NCI-H446 (cell line): ENCODE measurements at regions not wholly inside any gene's neighbourhood (a gene's known extent, or its start where the extent isn't known, plus 50 kb on each side); places are given as distances from the start of the nearest gene placed in this dataset.
A peak's percentile ranks its signal among the peaks of the same experiment; 100 is the strongest.

ENCODE experiments used
- DNase-seq, 2 experiments: peaks; one replicate each; lab custom pipeline; 2025; lab: John Stamatoyannopoulos, UW

- DNase-seq, result no peak
Measured at GRCh38 chr9:1267141-1267570, 217.0 kb downstream of the DMRT2 start.

- DNase-seq, result peak; percentile 6 to 45
Measured at GRCh38 chr9:1267581-1267980, 217.4 kb downstream of the DMRT2 start.

DNA sequence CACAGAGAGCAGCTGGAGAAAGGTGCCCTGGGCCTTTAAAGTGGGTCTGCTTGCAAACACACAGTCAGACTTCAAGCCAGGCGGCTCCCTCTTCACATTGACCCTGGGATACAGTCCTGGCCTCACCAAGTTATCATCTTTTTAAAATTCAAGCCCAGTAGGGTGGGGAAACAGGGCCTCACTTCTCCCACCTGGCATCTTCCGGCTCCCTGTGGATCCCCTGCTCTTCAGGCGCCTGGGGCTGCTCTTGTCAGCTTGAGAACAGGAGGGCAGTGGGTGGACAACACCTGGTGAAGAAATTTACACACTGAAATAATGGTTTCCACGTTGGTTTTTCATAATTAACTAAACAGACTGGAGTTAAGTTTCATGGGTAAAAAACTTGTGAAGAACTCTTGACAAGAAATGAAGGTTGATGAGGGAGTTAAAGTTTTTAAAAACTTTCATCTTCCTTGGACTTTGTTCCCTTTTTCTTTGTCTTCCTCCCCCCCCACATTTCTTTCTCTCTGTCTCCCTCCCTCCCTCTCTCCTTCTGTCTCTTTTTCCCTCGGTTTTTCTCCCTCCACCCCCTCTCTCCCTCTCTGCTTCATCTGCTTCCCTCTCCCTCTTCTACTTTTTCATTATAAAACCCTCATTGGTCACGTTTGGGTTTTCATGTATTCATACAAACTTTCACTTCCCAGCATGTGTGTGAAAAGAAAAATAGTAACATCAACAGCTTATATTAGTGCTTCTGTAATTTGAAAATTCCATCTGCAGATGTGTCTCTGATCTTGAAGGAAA is 219.6 kb downstream of the DMRT2 start:
- no peak for DNase-seq

DNA sequence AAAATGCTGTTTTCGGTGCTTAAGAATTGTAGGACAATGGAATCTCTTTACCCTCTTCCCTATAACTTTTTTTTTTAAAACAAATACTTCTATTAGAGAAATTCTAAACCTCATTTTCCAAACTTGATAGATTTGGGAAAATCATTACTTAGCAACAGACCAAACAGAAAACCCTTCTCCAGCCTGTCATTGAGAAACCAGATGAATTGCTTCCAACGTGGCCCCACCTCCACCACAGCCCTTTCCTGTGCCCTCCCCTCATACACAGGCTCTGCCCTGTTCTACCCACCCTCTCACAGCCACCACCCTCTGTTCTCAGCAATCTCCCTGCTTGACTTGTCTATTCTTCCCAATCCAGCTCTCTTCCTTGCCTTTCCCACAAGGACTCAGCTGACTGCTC is 221.2 kb downstream of the DMRT2 start:
- DNase-seq, result no peak

DNA sequence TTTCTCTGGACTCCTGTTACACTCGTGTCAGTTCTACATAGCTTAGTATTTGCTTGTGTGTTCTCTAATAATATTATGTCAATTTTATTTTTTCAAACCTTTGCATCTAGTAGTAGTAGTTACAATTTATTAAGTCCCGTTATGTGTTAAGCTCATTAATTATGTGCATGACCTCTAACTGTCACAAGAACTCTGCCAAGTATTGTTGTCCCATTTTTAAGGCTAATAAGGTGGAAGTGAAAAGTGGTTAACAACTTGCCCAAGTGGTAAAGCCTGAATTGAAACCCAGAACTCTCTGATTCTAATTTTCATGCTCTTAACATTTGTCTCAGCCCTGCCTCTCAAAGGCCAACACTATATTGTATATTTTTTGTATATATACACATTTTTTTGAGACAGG is 221.6 kb downstream of the DMRT2 start:
- DNase-seq, result no peak

DNA sequence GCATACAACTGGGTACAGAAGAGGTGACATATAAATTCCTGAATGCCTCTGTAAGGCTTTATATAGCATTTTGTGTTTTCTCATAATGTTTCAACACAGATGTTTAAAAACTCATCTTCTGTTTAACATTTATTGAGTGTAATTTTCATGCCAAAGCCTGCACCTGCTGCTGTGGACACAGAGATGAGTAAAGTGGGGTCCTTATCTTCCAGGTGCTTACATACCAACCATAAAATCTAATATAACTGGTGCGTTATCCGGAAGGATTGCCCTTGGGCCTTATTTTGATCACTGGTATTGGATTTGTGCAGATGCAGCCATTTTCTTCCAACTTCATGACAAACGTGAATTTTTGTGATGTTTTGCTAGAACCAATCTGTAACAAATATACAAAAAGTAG is 222.3 kb downstream of the DMRT2 start:
- no peak for DNase-seq

DNA sequence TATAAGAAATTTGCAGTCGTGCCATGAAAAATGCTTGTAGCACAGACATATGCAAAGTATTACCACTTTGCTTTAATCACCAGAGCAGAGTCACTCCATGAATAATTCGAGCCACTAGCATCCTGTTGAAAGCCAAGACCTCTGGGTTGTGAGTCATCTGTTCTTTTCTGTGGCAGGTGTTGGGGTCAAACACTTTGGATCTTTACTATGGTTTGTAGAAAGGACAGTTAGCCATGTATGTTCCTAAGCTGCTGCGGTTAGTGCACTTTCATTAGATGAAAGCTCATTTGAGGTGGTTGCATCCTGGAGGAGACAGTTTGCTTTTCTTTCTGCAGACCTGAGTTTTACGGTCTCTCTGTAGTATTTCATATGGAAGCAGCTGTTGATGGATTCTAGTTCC is 223.7 kb downstream of the DMRT2 start:
- DNase-seq, result no peak

DNA sequence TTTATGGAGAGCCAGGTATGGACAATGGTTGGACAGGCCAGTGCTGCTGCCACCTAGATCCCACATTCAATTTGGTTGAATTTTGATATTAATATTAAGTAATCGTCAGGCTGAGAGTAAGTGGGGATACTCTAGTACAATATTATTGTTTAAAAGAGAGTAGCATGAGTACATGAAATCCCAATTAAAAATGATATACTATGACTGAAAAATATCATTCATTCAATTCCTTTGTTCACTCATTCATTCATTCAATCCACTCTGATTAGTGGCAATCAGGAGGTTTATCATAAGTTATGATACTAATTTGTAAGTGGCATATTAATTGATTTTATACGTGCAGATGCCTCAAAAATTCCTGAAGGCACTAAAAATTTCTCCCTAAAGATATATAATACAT is 224.2 kb downstream of the DMRT2 start:
- no peak for DNase-seq

GRCh38 chr9:1276474-1276873 is 226.3 kb downstream of the DMRT2 start:
- no peak for DNase-seq

DNA sequence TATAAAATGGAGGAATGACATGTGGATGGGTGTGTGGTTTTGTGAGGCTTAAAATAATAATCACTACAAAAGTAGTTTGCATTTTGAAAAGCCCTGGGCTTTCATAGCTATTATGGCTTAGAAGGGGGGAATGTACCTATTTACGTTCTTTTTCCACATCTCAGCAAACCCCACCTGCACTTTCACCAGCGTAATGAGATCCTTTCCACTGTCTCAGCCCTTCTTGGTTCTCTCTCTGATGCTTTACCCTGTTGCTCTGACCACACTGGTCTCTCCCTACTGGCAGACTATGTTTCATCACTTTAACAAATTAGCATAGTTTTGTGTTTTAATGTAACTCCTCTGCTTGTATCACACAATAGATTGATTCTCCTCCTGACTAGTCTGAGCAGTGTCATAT is 234.6 kb downstream of the DMRT2 start:
- DNase-seq, result no peak

GRCh38 chr9:1285526-1285925 is 235.4 kb downstream of the DMRT2 start:
- DNase-seq, result peak in 1 of 2 experiments; percentile 56

DNA sequence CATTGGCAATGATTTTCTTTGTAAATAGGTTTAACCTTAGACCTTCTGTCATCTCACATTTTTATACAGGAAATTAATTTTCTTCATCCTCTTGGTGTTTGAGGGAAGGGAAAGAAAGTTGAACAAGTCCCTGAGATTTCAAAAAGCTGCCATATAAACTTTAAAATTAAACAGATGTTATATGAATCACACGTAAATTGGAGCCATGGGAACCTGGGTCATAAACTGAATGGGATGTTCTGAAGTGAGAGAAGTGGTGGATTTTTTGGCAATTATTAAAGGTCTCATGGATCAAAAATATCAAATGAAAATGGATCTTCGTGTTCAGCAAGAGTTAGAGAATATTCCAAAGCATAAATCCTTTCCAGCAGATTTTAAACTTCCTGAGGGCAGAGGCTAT is 242.2 kb downstream of the DMRT2 start:
- no peak for DNase-seq

GRCh38 chr9:1294641-1295258 is 244.6 kb downstream of the DMRT2 start:
- no peak for DNase-seq

- DNase-seq, result no peak
Measured at GRCh38 chr9:1296331-1296730, 246.2 kb downstream of the DMRT2 start.

DNA sequence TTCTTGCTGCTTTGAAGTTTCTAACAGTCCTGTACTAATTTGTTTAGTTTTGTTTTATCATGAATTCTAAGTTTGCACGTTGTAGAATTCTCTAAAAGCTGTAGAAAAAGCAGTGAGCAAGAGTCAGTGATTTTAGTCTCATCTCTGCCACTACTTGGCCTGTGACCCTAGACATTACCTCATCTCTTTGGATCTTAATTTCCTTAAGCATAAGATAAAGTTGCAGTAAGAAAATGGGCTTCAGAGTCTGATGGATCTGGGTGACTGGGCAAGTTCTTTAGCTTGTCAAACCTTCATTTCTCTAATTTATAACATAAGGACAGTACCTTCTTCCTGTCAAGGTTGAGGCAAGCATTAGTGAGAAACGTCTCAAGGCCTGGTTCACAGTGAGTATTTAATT is 247.9 kb downstream of the DMRT2 start:
- no peak for DNase-seq

- no peak for DNase-seq
Measured at GRCh38 chr9:1300941-1301340, 250.8 kb downstream of the DMRT2 start.

DNA sequence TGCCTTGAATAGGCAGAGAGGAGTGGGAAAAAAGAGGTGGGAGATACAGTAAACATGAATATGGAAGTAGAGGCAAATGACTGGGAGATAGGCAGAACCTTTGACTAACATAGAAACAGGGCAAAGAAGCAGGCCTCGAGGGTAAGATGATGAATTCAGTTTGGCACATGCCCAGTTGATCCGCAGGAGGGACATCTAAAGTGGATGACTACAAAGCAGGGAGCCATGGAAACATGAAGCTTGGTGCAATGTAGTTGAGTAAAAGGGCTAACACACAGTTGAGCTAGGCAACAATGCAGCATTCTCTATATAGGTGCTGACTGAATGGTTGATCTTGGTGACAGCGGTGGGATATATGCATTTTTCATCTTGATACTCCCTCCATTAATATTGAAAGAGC is 253.8 kb downstream of the DMRT2 start:
- no peak for DNase-seq

GRCh38 chr9:1311462-1312042 is 261.4 kb downstream of the DMRT2 start:
- DNase-seq, result no peak

DNA sequence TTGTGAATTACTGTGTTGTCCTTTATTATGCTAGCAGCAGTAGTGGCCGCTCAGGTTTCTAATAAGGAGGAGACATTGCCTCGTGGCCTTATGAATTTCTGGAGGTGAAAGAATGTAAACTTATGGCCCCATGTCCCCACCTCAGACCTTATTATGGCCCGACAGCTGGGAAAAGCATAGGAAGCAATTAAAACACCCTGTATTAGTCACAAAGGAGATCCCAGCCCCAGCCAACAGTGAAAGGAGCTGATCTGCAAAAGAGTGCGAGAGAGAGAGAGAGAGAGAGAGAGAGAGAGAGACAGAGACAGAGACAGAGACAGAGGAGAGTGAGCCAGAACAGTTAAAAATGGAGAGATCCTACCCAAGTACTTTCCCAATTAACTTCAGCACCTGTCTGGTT is 269.3 kb downstream of the DMRT2 start:
- DNase-seq, result no peak

DNA sequence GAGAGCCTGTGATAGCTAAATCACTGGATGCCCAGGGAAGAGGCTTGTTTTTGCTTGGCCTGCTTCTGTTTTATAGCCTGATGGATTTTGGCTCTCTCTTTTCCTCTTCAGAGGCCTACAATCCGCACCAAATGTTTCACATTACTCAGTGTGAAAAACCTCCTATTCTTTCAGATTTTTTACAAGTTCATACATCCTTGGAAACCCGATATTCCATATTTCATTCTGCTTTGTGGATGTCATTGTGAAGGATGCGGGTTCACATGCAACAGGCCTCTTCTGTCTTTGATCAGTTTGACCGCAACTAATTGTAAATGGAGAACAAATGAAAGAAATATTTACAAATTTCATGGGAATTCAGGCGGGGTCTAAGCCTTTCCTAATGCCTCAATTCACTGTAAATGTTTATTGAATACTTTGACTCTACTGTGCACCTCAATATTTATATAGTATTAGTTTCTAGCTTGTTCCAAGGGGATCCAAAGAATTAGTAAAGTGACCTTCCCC is 269.9 kb downstream of the DMRT2 start:
- DNase-seq, result no peak

DNA sequence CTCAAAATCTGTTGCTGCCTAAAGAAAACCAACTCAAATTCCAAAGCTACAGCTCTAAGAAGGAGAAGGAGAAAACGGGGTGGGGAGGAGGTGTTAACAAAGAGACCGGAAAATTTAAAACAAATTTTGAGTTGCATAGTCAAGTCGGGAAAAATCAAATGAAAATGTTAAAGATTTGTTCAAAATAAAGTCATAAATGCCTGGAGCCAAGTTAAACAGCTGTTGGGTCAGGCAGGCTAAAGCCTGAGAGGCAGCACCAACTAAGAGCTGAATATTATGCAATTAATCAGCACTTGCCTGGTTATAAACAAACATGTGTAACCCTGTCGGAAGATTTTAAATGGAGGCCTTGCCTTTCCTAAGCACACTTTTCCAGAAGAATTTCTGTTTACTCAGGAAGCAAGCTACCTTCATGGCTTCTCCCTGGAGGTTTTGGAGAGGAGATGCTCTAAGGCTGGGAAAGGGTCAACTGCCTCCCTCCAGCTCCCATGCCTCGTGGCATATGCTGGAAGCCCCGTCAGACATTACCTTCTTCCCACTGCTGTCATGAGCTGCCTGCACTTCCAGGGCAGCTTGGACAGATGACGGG is 270.5 kb downstream of the DMRT2 start:
- no peak for DNase-seq

GRCh38 chr9:1327467-1327866 is 277.3 kb downstream of the DMRT2 start:
- no peak for DNase-seq

DNA sequence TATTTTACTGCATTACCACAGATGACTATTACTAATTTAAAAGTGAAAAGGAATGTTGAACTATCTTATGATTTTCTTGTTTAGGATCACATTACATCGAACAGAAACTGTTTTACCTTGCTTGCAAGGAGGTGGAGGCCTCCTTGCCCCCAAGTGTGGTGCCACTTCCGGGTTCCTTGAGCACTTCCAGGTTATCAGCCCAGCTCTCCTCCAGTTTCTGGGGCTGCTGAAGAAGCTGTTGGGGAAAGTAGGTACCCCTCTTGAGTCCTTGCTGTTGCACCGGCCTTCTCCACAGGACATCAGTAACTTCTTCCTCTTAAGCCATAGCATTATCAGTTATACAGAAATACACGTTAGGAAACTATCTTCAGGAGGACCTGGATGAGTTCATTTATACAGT is 278.2 kb downstream of the DMRT2 start:
- DNase-seq, result no peak
